A549 (cell line): ENCODE measurements at regions not wholly inside any gene's neighbourhood (a gene's known extent, or its start where the extent isn't known, plus 50 kb on each side); places are given as distances from the start of the nearest gene placed in this dataset.

ENCODE experiments used
- ATAC-seq, 2 experiments: fragments of 200-7000 bp in 1 of 2; fragments of >200 bp in 1 of 2; cut with Nextera tagmentation in 1 of 2; cut with Tn5 transposase in 1 of 2; 3 replicates each; pipeline versions ENCODE4 v1.8.0 to v1.9.1; 2018 to 2020; ENCODE audit warnings: mild to moderate bottlenecking in 1 of 2, moderate library complexity in 1 of 2
- CTCF ChIA-PET: fragments of 300-600 bp; sonication (Branson Sonifier 250); formaldehyde crosslinking; extraction: SDS; loops from one replicate; lab custom pipeline; 2021; ENCODE audit warnings: antibody characterized with exemption, inconsistent platforms; lab: Yijun Ruan, JAX
- POLR2A ChIA-PET: fragments of 350-600 bp; formaldehyde crosslinking; extraction: SDS; loops from one replicate; lab custom pipeline; 2021; ENCODE audit warnings: antibody characterized with exemption, inconsistent platforms; lab: Yijun Ruan, JAX
- DNase-seq, 2 experiments: peaks; one replicate each; pipeline versions ENCODE4 v3.0.0 to v3.0.0-alpha.2; 2011 to 2016; ENCODE audit warnings: low read depth in 1 of 2, low spot score in 1 of 2
- FAIRE-seq: peaks from 2 replicates; lab custom pipeline; 2011; peaks lifted over from hg19 to GRCh38; lab: Jason Lieb, UNC
- H3K27ac ChIP-seq, 2 experiments: fragments of >200 bp; sonication (Bioruptor Twin); formaldehyde crosslinking; 3 replicates each; pipeline ENCODE4 v1.5.1; 2016 to 2017
- H3K4me1 ChIP-seq: fragments of >200 bp; sonication (Bioruptor Twin); formaldehyde crosslinking; 3 replicates; pipeline ENCODE4 v1.6.1; 2016
- H3K4me2 ChIP-seq: fragments of >200 bp; sonication (Bioruptor Twin); formaldehyde crosslinking; 3 replicates; pipeline ENCODE4 v1.6.1; 2016
- H3K4me3 ChIP-seq: fragments of >200 bp; sonication (Bioruptor Twin); formaldehyde crosslinking; 3 replicates; pipeline ENCODE4 v1.5.1; 2016
- H3K9me3 ChIP-seq: fragments of >200 bp; sonication (Bioruptor Twin); formaldehyde crosslinking; 3 replicates; pipeline ENCODE4 v1.6.1; 2016
- BHLHE40 ChIP-seq: IDR thresholded peaks from 2 replicates; pipeline ENCODE4 v1.6.1; 2012; ENCODE audit warnings: low read depth, low read length, inconsistent platforms
- CBX2 ChIP-seq: fragments of 200-600 bp; sonication (generic); IDR thresholded peaks from 2 replicates; pipeline ENCODE4 v1.6.1; 2016; ENCODE audit warnings: low read depth, mild to moderate bottlenecking, borderline replicate concordance
- CBX8 ChIP-seq: fragments of 200-600 bp; sonication (generic); IDR thresholded peaks from 2 replicates; pipeline ENCODE4 v1.6.1; 2016
- CEBPB ChIP-seq, 2 experiments: fragments of >200 bp in 1 of 2; sonication (Bioruptor Twin) in 1 of 2; formaldehyde crosslinking in 1 of 2; IDR thresholded peaks; 2 replicates each; pipeline ENCODE4 v1.6.1; 2012 to 2016
- CHD2 ChIP-seq: fragments of 150-350 bp; IDR thresholded peaks from 2 replicates; pipeline ENCODE4 v1.6.1; 2014; ENCODE audit warnings: low read length; ENCODE audit not compliant: partially characterized antibody
- FOSB ChIP-seq: fragments of 250-450 bp; sonication (Bioruptor Pico); IDR thresholded peaks from 2 replicates; pipeline ENCODE4 v1.5.0; 2020; ENCODE audit warnings: mild to moderate bottlenecking, moderate library complexity
- GATA3 ChIP-seq: IDR thresholded peaks from 2 replicates; pipeline ENCODE4 v1.6.1; 2012; ENCODE audit warnings: borderline replicate concordance
- HDAC2 ChIP-seq: fragments of 200-600 bp; sonication (generic); IDR thresholded peaks from 2 replicates; pipeline ENCODE4 v1.6.1; 2016
- HEYL ChIP-seq: fragments of 250-450 bp; sonication (Bioruptor Pico); IDR thresholded peaks from 2 replicates; pipeline ENCODE4 v1.8.0; 2021; ENCODE audit warnings: mild to moderate bottlenecking, moderate library complexity
- HOXA7 ChIP-seq: fragments of 250-450 bp; sonication (Bioruptor Pico); IDR thresholded peaks from 2 replicates; pipeline ENCODE4 v1.5.0; 2020; ENCODE audit warnings: mild to moderate bottlenecking, moderate library complexity
- JUN ChIP-seq, 2 experiments: fragments of >200 bp; sonication (Bioruptor Twin); formaldehyde crosslinking; IDR thresholded peaks; 2 replicates in 1 of 2; 3 replicates in 1 of 2; pipeline ENCODE4 v1.6.1; 2016 to 2017
- JUNB ChIP-seq: fragments of >200 bp; sonication (Bioruptor Twin); formaldehyde crosslinking; IDR thresholded peaks from 2 replicates; pipeline ENCODE4 v1.6.1; 2016
- KDM1A ChIP-seq: fragments of 200-600 bp; sonication (generic); IDR thresholded peaks from 2 replicates; pipeline ENCODE4 v1.6.1; 2016; ENCODE audit warnings: low read depth, mild to moderate bottlenecking
- MYC ChIP-seq: IDR thresholded peaks from 2 replicates; pipeline ENCODE4 v1.6.1; 2012; ENCODE audit warnings: mild to moderate bottlenecking, inconsistent platforms, low read length, improper control_type of control experiment, borderline replicate concordance
- NPAS2 ChIP-seq: fragments of 250-450 bp; sonication (Bioruptor Pico); IDR thresholded peaks from 2 replicates; pipeline ENCODE4 v1.8.0; 2022; ENCODE audit warnings: mild to moderate bottlenecking, moderate library complexity, borderline replicate concordance
- NR3C1 ChIP-seq: fragments of >200 bp; sonication (Bioruptor Twin); formaldehyde crosslinking; IDR thresholded peaks from 3 replicates; pipeline ENCODE4 v1.6.1; 2017
- PHF8 ChIP-seq: fragments of 200-600 bp; sonication (generic); IDR thresholded peaks from 2 replicates; pipeline ENCODE4 v1.6.1; 2016; ENCODE audit warnings: low read depth, mild to moderate bottlenecking, antibody characterized with exemption, moderate library complexity, borderline replicate concordance
- RARB ChIP-seq: fragments of 250-450 bp; sonication (Bioruptor Pico); IDR thresholded peaks from 2 replicates; pipeline ENCODE4 v1.8.0; 2021; ENCODE audit warnings: mild to moderate bottlenecking, moderate library complexity
- SMC3 ChIP-seq: fragments of >200 bp; sonication (Bioruptor Twin); formaldehyde crosslinking; IDR thresholded peaks from 3 replicates; pipeline ENCODE4 v1.6.1; 2018; ENCODE audit warnings: inconsistent platforms
- SREBF2 ChIP-seq: fragments of 450-650 bp; IDR thresholded peaks from 2 replicates; pipeline ENCODE4 v1.6.1; 2014; ENCODE audit warnings: mild to moderate bottlenecking, moderate library complexity
- TP53 ChIP-seq: fragments of 250-450 bp; sonication (Bioruptor Pico); IDR thresholded peaks from 2 replicates; pipeline ENCODE4 v1.5.0; 2021; ENCODE audit warnings: mild to moderate bottlenecking, moderate library complexity
- ZC3H11A ChIP-seq: fragments of 450-650 bp; IDR thresholded peaks from 2 replicates; pipeline ENCODE4 v1.6.1; 2014; ENCODE audit warnings: antibody characterized with exemption, mild to moderate bottlenecking
- ZNF302 ChIP-seq: fragments of 250-450 bp; sonication (Bioruptor Pico); IDR thresholded peaks from 2 replicates; pipeline ENCODE4 v1.9.0; 2021; ENCODE audit warnings: inconsistent platforms, mild to moderate bottlenecking, moderate library complexity
- ZSCAN20 ChIP-seq: fragments of 250-450 bp; sonication (Bioruptor Pico); IDR thresholded peaks from 2 replicates; pipeline ENCODE4 v1.8.0; 2022; ENCODE audit warnings: mild to moderate bottlenecking, moderate library complexity
- WGBS: methylation state at CpG from one replicate; pipeline ENCODE4 v1.1.6; 2017; ENCODE audit errors: missing lambda C conversion rate; 5-methylcytosine and 5-hydroxymethylcytosine counted together
- TF ChIP-seq, protein P1 (sequence below): fragments of 200-600 bp; sonication (generic); IDR thresholded peaks from 2 replicates; pipeline ENCODE4 v1.6.1; 2016; ENCODE audit warnings: antibody characterized with exemption, mild to moderate bottlenecking, moderate library complexity
- TF ChIP-seq, protein P2 (sequence below): fragments of 450-650 bp; IDR thresholded peaks from 2 replicates; pipeline ENCODE4 v1.6.1; 2014; ENCODE audit warnings: antibody characterized with exemption
- TF ChIP-seq, protein P3 (sequence below): fragments of 150-350 bp; IDR thresholded peaks from 2 replicates; pipeline ENCODE4 v1.6.1; 2014; ENCODE audit warnings: low read depth, mild to moderate bottlenecking, low read length

DNA sequence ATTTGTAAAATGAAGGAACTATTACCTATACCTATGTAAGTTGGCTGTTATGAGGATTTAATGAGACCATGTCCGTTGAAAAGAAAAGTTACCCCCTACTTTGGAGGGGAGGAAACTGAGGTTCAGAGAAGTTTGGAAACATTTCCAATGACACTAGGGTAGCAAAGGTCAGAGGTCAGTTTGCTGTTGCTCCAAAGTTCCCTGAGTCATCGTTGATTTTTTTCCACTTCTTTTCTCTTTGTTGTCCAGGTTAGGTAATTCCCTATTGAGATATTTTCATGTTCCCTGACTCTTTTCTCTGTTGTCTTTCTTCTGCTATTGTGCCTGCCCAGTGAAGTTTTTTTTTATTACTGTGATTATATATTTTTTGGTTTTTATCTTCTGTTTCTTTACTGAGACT lies 213.8 kb upstream of the C1orf174 start:
- ATAC-seq = no peak
- TF ChIP-seq FOSB (CRISPR knock-in tag) (no peak), CEBPB (IDR thresholded peaks at IDR 0.05) (no peak), ZSCAN20 (CRISPR knock-in tag) (no peak), SMC3 (no peak), MYC (no peak), ZNF302 (CRISPR knock-in tag) (no peak), TP53 (CRISPR knock-in tag) (no peak), NPAS2 (CRISPR knock-in tag) (no peak), ZC3H11A (no peak), KDM1A (no peak), JUNB (no peak), GATA3 (no peak), CBX2 (no peak)
- TF ChIP-seq, protein P1, sequence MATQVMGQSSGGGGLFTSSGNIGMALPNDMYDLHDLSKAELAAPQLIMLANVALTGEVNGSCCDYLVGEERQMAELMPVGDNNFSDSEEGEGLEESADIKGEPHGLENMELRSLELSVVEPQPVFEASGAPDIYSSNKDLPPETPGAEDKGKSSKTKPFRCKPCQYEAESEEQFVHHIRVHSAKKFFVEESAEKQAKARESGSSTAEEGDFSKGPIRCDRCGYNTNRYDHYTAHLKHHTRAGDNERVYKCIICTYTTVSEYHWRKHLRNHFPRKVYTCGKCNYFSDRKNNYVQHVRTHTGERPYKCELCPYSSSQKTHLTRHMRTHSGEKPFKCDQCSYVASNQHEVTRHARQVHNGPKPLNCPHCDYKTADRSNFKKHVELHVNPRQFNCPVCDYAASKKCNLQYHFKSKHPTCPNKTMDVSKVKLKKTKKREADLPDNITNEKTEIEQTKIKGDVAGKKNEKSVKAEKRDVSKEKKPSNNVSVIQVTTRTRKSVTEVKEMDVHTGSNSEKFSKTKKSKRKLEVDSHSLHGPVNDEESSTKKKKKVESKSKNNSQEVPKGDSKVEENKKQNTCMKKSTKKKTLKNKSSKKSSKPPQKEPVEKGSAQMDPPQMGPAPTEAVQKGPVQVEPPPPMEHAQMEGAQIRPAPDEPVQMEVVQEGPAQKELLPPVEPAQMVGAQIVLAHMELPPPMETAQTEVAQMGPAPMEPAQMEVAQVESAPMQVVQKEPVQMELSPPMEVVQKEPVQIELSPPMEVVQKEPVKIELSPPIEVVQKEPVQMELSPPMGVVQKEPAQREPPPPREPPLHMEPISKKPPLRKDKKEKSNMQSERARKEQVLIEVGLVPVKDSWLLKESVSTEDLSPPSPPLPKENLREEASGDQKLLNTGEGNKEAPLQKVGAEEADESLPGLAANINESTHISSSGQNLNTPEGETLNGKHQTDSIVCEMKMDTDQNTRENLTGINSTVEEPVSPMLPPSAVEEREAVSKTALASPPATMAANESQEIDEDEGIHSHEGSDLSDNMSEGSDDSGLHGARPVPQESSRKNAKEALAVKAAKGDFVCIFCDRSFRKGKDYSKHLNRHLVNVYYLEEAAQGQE = no peak
- TF ChIP-seq, protein P2, sequence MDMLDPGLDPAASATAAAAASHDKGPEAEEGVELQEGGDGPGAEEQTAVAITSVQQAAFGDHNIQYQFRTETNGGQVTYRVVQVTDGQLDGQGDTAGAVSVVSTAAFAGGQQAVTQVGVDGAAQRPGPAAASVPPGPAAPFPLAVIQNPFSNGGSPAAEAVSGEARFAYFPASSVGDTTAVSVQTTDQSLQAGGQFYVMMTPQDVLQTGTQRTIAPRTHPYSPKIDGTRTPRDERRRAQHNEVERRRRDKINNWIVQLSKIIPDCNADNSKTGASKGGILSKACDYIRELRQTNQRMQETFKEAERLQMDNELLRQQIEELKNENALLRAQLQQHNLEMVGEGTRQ = no peak
- POLR2A ChIA-PET = no interaction called here
- no peak for FAIRE-seq
- Histone ChIP-seq H3K4me3 (no peak overlapping the region), H3K27ac (no peak overlapping the region), H3K4me2 (no peak overlapping the region), H3K4me1 (no peaks in the 10 kb centered on the region), H3K9me3 (no peaks in the 10 kb centered on the region; the same call in 2 of the 3 replicates)
- DNase-seq = no peak
- 7% methylated on average over 2 of the region's 2 CpGs for WGBS
- CTCF ChIA-PET = no interaction called here

DNA sequence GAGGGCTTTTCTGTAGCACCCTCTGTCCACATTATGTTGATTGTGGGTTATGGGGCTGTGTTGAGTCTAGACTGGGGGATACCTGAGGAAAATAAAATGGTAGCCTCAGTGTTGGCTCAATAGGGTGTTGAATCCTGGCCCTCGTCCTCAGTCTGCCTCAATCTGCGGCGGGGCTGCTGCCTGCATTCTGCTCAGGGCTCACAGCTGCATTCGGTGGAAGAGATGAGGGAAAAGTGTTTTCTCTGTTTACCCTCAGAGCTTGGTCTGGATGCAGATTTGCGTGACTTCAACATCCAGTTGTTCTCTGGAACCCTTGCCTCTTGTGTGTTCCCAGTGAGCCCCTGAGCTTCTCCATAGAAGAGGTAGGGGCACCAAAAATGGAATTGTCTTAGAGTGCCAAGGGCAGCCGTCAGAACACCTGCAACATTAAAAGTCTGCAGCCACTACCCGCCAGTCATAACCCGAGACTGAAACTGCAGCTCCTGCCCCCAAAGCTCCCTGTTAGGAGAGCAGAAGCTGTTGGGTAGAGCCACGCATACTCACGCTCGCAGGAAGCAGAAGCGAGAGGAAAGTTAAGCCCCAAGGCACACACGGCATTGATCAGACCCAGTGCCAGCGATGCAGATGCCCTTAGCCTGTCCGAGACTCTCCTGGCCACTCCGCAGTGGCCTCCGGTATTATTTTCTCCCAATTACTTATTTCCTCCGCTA lies 215.3 kb upstream of the C1orf174 start:
- POLR2A ChIA-PET = no interaction called here
- WGBS = 13% methylated on average over 18 of the region's 18 CpGs

More for the DNA sequence above, 215.3 kb upstream of the C1orf174 start:
- ATAC-seq = no peak
- no peak overlapping the region for H3K4me2 ChIP-seq
- TF ChIP-seq CBX8 (no peak), HOXA7 (no peak), NR3C1 (no peak), HDAC2 (no peak), KDM1A (no peak), BHLHE40 (no peak), PHF8 (no peak), CHD2 (no peak), FOSB (CRISPR knock-in tag) (no peak), JUN (IDR thresholded peaks at IDR 0.05) (no peak), SREBF2 (no peak), HEYL (CRISPR knock-in tag) (no peak), RARB (no peak), CBX2 (no peak)
- TF ChIP-seq, protein P3, sequence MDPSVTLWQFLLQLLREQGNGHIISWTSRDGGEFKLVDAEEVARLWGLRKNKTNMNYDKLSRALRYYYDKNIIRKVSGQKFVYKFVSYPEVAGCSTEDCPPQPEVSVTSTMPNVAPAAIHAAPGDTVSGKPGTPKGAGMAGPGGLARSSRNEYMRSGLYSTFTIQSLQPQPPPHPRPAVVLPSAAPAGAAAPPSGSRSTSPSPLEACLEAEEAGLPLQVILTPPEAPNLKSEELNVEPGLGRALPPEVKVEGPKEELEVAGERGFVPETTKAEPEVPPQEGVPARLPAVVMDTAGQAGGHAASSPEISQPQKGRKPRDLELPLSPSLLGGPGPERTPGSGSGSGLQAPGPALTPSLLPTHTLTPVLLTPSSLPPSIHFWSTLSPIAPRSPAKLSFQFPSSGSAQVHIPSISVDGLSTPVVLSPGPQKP = no peak
- TF ChIP-seq, protein P1 = no peak
- no peaks in the 10 kb centered on the region; the same call in 2 of the 3 replicates for H3K9me3 ChIP-seq
- H3K27ac ChIP-seq = no peak overlapping the region
- DNase-seq = no peak
- no peak for FAIRE-seq
- CTCF ChIA-PET = interaction anchor here (1.3 kb wide), 1 partner anchor 14 kb away, joined by 4 read pairs; no protein-coding TSS in a partner anchor
- H3K4me1 ChIP-seq = no peaks in the 10 kb centered on the region
- H3K4me3 ChIP-seq = no peak overlapping the region
